Umbilical cord (tissue), 1 donor: ENCODE measurements at regions not wholly inside any gene's neighbourhood (a gene's known extent, or its start where the extent isn't known, plus 50 kb on each side); places are given as distances from the start of the nearest gene placed in this dataset.
"Not testable (repeated sequence)": the region's sequence is repeated elsewhere in the genome, so short reads cannot be mapped to it uniquely, and the experiment has no call there.

Experiments
- DNase-seq: peaks from one replicate; pipeline ENCODE4 v3.0.0-alpha.2; 2015; ENCODE audit warnings: low spot score

DNA sequence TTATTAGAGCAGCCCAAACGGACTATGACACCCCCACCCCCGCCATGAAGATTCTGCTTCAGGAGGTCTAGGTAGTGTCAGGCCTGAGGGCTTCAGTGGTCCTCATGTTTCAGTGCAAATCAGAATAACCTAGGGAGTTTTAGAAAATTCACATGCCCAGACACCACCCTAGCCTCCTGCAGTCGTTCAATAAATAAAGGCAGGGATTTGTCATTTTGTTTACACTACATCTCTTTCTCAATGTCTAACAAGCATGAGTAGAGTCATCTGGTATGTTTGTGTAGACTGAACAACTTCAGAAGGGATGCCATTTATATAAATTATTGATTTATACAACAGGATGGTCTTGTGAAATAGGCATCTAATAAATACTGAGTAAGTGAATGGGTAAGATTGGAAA is 112.1 kb upstream of the SERPINE2 start:
- no peak for DNase-seq

GRCh38 chr2:224148058-224148457 is 109.0 kb upstream of the SERPINE2 start:
- DNase-seq = not testable (repeated sequence)

GRCh38 chr2:224147174-224147573 is 108.1 kb upstream of the SERPINE2 start:
- no peak for DNase-seq

DNA sequence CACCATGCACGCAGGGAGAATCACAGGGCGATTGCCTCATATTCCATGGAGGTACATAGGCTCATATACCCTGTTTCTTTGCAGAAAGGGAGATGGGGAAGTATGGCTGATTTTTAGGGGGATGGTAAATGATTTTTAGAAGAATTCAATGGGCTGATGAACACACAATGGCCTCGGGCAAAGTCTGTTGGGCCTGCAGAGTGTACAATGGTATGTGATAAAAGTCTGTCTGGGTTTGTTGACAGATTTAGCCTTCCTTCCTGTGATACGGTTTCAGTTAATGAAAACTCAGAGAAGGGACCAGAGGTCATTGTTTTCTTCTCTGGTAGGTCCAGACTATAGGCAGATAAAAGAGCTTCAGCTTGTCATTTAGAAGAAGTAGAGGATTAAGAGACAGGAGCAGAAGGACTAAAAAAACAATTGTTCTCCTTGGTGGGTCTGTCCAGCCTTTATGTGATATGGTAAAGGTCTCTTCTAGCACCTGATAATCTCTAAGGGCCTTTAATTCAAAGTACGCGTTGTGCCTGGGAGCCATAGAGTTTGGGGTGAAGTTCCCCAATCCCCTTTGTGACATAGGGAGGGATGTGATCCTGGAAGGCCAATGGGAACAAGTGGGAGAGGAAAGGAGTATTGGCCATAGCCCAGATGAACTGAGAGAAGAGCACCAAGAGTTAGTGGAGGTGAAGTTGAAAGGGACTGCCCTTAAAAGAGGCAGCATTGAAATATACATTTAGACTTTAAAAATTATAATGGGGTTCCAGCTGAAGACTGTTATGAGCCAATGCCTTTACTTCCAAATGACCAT is 107.5 kb upstream of the SERPINE2 start:
- DNase-seq = no peak

DNA sequence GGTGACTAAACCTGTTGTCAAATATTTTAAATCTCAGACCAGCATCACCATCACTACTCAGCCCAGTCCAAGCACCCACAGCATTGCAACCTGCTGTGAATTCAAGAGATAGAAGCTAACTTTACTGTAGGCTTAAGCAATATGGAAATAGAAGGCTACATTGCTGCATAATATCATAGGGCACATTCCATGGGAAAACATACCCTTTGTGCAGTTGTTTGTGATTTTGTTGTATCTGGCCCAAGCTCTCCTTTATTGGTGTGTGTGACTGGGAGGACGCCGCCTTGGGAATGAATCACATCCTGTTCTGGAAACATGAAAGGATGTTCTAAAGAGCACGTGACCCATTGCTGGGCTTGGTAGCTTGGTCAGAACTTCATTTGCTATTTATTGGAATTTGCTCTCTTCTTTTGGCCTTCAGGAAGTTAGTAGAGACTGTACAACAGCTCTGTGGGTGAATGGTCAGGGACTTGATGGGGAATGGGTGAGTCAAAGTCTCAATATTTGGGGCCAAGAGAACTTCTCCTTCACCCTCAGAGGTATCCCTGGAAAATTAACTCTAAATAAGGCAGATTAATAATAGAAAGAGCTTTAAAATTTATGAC is 106.8 kb upstream of the SERPINE2 start:
- DNase-seq = no peak

DNA sequence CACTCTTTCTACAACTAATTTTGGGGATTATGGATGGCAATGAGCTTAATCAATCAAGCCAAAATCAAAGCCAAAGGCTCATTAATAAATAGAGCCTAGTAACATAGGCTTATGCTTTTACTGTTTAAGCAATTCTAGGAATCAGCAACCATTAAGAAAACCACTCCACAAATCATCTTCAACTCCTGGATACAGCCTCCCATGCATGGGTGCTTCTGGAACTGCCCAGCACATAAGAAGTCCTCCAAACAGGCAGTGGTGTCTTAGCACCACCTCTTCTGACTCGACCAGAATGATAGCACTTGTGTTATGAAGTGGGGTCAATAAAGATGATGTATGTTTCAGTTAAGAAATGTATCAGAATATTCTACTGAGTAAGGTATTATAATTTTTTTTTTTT is 104.4 kb upstream of the SERPINE2 start:
- no peak for DNase-seq

DNA sequence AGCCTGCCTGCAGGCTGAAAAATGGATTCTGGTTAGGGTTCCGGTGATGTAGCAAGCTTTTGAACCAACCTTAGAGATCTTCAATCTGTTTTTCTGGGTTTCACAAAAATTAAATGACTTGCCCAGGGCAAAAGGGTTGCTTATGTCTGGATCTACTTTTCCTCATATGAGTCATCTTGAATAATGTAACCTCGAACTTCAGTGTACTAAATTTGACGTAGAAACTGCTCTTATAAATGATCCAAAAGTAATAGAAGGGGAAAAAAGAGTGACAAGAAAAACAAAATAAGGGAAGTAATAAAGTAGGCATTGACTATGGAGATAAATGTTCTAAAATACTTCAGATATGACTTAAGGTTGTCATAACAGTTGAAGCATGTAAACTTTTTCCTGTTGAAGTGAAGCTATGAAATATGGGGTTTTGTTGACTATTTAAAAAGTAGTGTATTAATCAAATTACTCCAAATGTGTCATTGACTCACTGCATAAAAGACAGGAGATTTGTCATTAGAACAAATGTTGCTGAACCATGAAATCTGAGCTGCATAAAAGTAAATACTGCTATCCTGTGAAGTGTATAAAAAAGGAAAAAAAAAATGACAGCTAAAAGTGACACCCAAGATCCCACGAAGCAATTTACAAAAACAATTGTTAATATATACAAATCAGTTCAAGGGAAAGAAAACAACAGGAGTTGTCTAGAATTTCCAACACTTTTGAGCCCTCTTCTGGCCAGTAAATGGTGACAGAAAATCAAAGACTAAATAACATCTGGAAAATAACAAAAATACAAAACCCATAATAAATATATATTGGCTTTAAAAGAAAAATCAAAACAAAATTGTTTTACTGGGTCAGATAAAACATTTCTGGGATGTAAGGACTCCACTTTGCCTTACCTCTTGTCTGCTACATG is 103.6 kb upstream of the SERPINE2 start:
- DNase-seq = no peak

DNA sequence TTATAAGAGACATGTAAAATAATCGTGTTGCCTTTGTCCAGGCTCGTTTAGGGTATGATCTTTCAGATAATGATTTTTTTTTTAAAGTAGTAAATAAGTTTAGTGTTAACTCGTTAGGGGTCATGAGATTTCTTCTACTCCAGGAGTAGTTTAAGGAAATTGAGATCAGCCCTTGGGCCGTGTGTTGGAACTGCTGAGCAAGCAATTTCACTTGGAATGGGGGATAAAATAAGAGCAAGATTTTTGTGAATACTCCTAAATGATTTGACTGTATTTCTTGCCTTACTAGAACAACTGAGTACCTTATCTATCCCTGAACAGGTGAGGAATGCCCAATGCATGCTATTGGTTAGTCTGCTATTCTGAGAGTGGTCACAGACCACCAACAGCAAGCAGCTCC is 102.2 kb upstream of the SERPINE2 start:
- no peak for DNase-seq

DNA sequence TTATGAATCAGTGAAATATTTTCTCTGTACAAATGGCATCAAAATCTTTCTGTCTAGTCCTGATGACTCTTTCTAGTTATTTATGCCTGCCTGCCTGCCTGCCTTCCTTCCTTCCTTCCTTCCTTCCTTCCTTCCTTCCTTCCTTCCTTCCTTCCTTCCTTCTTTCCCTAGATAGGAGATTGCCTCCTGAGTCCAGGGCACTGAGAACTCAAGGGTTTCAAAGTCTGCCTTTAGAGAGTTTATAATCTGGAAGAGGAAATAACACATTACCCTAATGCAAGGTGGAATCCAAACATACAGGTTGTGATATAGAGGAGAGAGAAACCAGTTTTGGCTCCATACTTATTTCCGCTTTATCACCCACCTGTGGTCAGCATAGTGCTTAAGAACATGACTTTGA is 98.1 kb upstream of the SERPINE2 start:
- no peak for DNase-seq

DNA sequence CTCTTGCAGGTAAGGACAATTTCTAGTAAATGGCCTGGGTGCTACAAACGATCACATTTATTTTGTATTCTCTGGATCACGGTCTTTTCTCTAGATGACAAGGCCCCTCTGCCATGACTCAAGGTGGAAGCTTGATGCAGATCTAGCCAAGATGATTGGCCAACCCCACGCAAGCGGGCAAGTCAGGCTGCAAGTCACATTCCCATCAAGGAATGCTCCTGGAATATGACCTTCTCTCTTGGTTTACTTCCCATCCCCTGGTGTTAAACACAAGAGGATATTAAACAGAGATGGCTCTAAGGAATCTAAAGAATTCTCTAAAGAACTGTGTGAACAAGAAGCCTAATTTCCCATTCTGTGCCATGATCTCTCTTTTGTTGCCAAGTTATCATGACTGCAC is 97.3 kb upstream of the SERPINE2 start:
- no peak for DNase-seq

DNA sequence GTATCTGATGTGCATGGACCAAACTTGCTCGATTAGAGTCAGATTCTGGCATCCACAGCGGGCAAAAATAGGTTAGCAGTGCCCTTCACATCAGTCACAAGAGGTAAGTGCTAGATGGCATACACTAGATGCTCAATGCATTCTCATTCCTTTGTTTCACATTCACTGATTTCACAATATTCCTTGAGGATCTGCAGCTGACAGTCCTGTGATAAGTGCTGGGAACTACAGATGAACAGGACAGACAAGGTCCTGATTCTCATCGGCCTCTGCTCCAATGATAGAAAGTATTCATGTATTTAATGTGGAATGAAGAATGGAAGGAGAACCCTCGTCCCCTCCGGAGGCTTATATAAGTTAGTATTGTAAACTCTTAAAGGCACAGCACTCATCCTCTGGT is 96.8 kb upstream of the SERPINE2 start:
- no peak for DNase-seq

DNA sequence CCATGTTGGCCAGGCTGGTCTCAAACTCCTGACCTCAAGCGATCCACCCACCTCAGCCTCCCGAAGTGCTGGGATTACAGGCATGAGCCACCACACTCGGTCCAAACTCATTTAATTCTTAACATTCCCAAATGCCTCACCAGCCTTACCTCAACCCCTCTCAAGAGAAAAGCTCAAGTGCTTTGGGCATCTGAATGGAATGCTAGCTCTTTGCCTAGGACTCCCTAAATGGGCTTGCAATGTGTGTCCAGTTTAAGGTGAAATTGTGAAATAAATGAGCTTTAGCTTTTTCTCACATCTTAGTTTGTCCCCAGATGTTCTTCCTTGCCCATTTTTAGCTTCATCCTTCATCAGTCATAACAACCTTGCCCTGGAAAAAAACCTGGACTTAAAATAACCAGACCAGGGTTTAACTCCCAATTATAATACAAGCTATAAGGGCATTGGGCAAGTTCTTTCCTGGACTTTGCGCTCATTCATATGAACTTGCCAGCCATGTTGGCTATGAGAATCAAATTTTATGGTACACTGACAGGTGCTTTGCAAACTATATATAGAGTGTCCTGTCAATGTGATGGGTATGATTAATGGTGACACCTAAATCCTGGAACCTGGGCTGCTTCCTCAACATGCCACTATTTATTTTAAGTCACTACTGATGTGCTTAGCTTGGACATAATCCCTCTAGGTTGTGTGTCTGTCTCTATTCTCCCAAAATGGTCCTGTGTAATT is 95.1 kb upstream of the SERPINE2 start:
- DNase-seq = no peak

DNA sequence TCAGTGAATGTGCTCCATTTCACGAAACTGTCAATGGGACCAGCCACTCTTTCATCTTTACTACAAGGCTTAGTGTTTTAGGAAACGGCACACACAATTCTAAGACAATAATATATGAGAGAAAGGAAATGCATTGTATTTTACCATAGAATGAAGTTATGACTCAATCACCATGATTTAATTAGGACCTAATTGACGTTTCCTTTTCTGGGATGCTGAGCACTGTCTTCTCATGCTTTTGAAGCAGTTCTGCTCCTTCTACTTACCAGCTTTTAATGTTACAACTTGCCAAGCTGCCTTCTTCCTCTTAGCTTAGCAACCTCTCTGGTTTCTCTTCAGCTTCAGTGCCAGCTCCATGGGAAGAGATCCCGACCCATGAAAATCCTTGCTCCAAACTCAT is 94.3 kb upstream of the SERPINE2 start:
- no peak for DNase-seq

DNA sequence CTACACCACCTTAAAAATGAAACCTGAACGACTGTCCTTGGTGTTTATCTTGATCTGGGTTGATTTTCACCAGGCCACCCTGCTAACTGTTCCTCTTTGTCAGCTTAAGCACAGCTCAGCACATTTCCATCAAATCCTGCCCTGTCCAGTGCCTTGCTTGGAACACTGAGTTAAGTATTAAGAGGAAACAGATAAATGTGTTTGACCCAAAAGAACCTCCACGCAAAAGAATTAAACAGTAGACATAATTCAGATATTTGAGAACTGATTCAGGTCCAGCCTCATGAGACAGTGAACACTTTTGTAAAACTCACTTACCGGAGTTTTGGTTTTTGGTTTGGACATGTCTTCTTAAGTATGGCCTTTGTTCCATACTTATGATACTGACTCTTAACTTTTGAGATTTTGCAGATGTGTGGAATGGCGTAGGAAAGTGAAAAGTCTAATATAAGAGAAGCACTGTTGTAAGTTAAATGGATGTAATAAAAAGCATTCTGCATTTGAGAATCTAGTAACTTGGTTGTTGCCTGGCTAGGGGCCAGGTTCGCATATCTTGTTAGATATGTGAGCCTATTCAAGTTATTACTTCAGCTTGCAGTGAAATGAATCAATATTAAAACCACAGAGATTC is 88.9 kb upstream of the SERPINE2 start:
- DNase-seq = peak; percentile 88

GRCh38 chr2:224126440-224126839 is 87.4 kb upstream of the SERPINE2 start:
- DNase-seq = peak; percentile 27

- DNase-seq = no peak
These were observed 86.9 kb upstream of the SERPINE2 start for GRCh38 chr2:224126003-224126402.

- DNase-seq = no peak
These were observed 83.5 kb upstream of the SERPINE2 start for GRCh38 chr2:224122542-224122941.

GRCh38 chr2:224121406-224122067 is 82.5 kb upstream of the SERPINE2 start:
- no peak for DNase-seq

- no peak for DNase-seq
These were observed 81.9 kb upstream of the SERPINE2 start for GRCh38 chr2:224120986-224121385.

DNA sequence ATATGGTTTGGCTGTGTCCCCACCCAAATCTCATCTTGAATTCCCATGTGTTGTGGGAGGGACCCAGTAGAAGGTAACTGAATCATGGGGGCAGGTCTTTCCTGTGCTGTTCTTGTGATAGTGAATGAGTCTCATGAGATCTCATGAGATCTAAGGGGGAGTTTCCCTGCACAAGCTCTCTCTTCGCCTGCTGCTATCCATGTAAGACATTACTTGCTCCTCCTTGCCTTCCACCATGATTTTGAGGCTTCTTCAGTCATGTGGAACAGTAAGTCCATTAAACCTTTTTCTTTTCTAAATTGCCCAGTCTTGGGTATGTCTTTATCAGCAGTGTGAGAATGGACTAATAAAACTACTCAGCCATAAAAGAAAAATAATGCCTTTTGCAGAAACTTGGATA is 80.8 kb upstream of the SERPINE2 start:
- DNase-seq = not testable (repeated sequence)

GRCh38 chr2:224114428-224114827 is 75.3 kb upstream of the SERPINE2 start:
- no peak for DNase-seq
